PFSK-1 (cell line): ENCODE measurements at regions not wholly inside any gene's neighbourhood (a gene's known extent, or its start where the extent isn't known, plus 50 kb on each side); places are given as distances from the start of the nearest gene placed in this dataset.

Source experiments
- POLR2AphosphoS5 ChIP-seq: IDR thresholded peaks from 2 replicates; pipeline ENCODE4 v1.6.1; 2012; ENCODE audit warnings: low read depth, mild to moderate bottlenecking, control low read depth, low read length, moderate library complexity
- TF ChIP-seq, protein P1 (sequence below), 2 experiments: IDR thresholded peaks; 2 replicates each; pipeline versions ENCODE4 v1.6.1 to v1.8.0; 2011 to 2012; ENCODE audit warnings: low read depth in 2 of 2, low read length in 2 of 2, control low read depth in 1 of 2, inconsistent platforms in 1 of 2, mild to moderate bottlenecking in 1 of 2, moderate library complexity in 1 of 2; ENCODE audit not compliant: insufficient read depth in 1 of 2

DNA sequence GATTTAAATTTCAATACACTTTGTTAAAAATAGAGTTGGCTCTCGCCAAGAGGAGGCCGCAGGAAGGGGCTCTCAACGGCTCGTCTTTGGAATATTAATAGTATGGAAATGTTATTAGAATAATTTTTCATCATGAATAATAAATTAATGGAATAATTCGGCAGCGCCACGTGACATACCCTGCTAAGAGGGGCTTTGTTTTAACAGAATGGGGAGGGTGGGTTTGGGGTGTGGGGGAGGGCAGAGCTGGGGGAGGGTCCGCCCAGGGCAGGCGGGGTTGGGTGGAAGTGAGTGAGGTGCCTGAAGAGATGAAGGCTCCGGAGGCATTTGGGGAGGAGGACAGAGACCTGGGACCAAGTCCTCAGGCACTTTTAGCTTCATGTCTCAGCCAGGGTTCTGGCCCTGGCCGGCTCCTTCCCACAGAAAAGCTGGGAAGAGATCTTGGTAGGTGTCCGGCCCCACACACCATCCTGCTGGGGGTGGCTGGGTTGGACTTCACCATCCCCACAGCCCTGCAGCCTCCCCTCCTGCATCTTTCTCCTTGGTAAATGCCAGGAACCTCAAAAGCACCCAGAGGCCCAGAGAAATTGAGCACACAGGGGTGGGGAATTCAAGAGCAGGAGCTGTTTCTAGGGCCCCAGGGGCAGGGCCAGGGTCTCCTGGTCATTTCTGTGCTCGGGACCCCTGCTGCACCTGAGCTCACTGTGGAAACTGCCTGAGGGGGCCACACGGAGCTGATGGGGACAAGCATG is 93.6 kb upstream of the BHLHE23 start:
- TF ChIP-seq, protein P1, sequence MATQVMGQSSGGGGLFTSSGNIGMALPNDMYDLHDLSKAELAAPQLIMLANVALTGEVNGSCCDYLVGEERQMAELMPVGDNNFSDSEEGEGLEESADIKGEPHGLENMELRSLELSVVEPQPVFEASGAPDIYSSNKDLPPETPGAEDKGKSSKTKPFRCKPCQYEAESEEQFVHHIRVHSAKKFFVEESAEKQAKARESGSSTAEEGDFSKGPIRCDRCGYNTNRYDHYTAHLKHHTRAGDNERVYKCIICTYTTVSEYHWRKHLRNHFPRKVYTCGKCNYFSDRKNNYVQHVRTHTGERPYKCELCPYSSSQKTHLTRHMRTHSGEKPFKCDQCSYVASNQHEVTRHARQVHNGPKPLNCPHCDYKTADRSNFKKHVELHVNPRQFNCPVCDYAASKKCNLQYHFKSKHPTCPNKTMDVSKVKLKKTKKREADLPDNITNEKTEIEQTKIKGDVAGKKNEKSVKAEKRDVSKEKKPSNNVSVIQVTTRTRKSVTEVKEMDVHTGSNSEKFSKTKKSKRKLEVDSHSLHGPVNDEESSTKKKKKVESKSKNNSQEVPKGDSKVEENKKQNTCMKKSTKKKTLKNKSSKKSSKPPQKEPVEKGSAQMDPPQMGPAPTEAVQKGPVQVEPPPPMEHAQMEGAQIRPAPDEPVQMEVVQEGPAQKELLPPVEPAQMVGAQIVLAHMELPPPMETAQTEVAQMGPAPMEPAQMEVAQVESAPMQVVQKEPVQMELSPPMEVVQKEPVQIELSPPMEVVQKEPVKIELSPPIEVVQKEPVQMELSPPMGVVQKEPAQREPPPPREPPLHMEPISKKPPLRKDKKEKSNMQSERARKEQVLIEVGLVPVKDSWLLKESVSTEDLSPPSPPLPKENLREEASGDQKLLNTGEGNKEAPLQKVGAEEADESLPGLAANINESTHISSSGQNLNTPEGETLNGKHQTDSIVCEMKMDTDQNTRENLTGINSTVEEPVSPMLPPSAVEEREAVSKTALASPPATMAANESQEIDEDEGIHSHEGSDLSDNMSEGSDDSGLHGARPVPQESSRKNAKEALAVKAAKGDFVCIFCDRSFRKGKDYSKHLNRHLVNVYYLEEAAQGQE (IDR thresholded peaks at IDR 0.05; ENCODE audit: insufficient read depth in 1 of 2, low read depth in 2 of 2, low read length in 2 of 2) = no peak
- TF ChIP-seq POLR2AphosphoS5 = no peak
